PC-3 (cell line): ENCODE measurements at regions not wholly inside any gene's neighbourhood (a gene's known extent, or its start where the extent isn't known, plus 50 kb on each side); places are given as distances from the start of the nearest gene placed in this dataset.
"Not testable (repeated sequence)": the region's sequence is repeated elsewhere in the genome, so short reads cannot be mapped to it uniquely, and the experiment has no call there.

Source experiments
- CTCF ChIP-seq: fragments of 300-600 bp; sonication (generic); conservative IDR thresholded peaks from 2 replicates; pipeline ENCODE4 v1.5.1; 2017; ENCODE audit warnings: antibody characterized with exemption, low read depth, mild to moderate bottlenecking, low read length
- EZH2phosphoT487 ChIP-seq: fragments of 300-600 bp; sonication (generic); IDR thresholded peaks from 2 replicates; pipeline ENCODE4 v1.6.1; 2018; ENCODE audit warnings: mild to moderate bottlenecking, antibody characterized with exemption, low read length, borderline replicate concordance

DNA sequence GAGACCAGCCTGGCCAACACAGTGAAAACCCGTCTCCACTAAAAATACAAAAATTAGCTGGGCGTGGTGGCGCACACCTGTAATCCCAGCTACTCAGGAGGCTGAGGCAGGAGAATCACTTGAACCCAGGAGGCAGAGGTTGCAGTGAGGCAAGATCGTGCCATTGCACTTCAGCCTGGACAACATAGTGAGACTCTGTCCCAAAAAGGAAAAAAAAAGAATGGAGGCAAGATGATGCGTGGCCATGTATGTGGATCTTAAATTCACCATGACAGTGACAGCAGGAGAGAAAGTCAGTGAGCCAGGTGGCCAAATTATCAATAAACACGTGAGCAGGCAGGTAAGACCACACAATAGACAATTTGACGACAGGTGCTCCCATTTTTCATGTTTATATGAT is 73.0 kb upstream of the CREB3L1 start:
- not testable (repeated sequence) for TF ChIP-seq EZH2phosphoT487, CTCF
